GM12891 (cell line): ENCODE measurements at regions not wholly inside any gene's neighbourhood (a gene's known extent, or its start where the extent isn't known, plus 50 kb on each side); places are given as distances from the start of the nearest gene placed in this dataset.

Experiments used
- PAX5 ChIP-seq: IDR thresholded peaks from 2 replicates; pipeline ENCODE4 v1.6.1; 2011; ENCODE audit warnings: low read length, moderate library complexity, mild to moderate bottlenecking; ENCODE audit not compliant: insufficient read depth, severe bottlenecking
- POLR2A ChIP-seq: IDR thresholded peaks from 2 replicates; pipeline ENCODE4 v1.6.1; 2011; ENCODE audit warnings: low read depth, low read length, control low read depth
- TAF1 ChIP-seq: IDR thresholded peaks from 2 replicates; pipeline ENCODE4 v1.6.1; 2011; ENCODE audit warnings: low read depth, low read length, control low read depth

GRCh38 chr7:41029072-41029499 is 673.8 kb downstream of the INHBA start:
- TF ChIP-seq PAX5, result no peak
- TF ChIP-seq TAF1, result no peak
- TF ChIP-seq POLR2A, result no peak
